Thyroid gland (tissue), 4 donors: ENCODE measurements at regions not wholly inside any gene's neighbourhood (a gene's known extent, or its start where the extent isn't known, plus 50 kb on each side); places are given as distances from the start of the nearest gene placed in this dataset.

Source experiments
- DNase-seq, 2 donors: peaks; one replicate each; pipeline ENCODE4 v3.0.0-alpha.2; 2019
- H3K27ac ChIP-seq, 3 donors: fragments of 200-600 bp; sonication (generic); 1 replicate in 2 of 3; 2 replicates in 1 of 3; pipeline ENCODE4 v1.5.1; 2016 to 2019; ENCODE audit warnings: mild to moderate bottlenecking in 1 of 3, moderate library complexity in 1 of 3
- H3K27me3 ChIP-seq: fragments of 200-600 bp; sonication (generic); one replicate; pipeline ENCODE4 v1.5.1; 2019
- H3K36me3 ChIP-seq, 2 donors: fragments of 200-600 bp; sonication (generic); one replicate each; pipeline ENCODE4 v1.5.1; 2016 to 2019
- H3K4me1 ChIP-seq, 2 donors: fragments of 200-600 bp; sonication (generic); one replicate each; pipeline ENCODE4 v1.5.1; 2017 to 2019
- H3K4me3 ChIP-seq, 3 donors: fragments of 200-600 bp; sonication (generic); replicated peaks in 1 of 3; 1 replicate in 2 of 3; 2 replicates in 1 of 3; pipeline ENCODE4 v1.5.1; 2016; ENCODE audit warnings: mild to moderate bottlenecking in 1 of 3
- H3K9me3 ChIP-seq: fragments of 200-600 bp; sonication (generic); one replicate; pipeline ENCODE4 v1.5.1; 2017
- POLR2A ChIP-seq, 2 donors: fragments of 450-650 bp; IDR thresholded peaks; one replicate each; pipeline ENCODE4 v1.6.1; 2017; ENCODE audit warnings: antibody characterized with exemption in 2 of 2, mild to moderate bottlenecking in 2 of 2, moderate library complexity in 1 of 2
- WGBS, 2 donors: methylation state at CpG; one replicate each; pipeline ENCODE4 v1.1.5; 2017; 5-methylcytosine and 5-hydroxymethylcytosine counted together
- intact Hi-C: fragments of 100-400 bp; cut with DNase I; formaldehyde crosslinking; loops from one replicate; pipeline ENCODE4 v1.15.1; 2023
- TF ChIP-seq, protein P1 (sequence below), 6 experiments: fragments of 200-600 bp in 3 of 6; fragments of 450-650 bp in 3 of 6; sonication (generic) in 3 of 6; IDR thresholded peaks; one replicate each; pipeline ENCODE4 v1.5.1; 2016 to 2019; ENCODE audit warnings: antibody characterized with exemption in 6 of 6, mild to moderate bottlenecking in 2 of 6, inconsistent platforms in 1 of 6, moderate library complexity in 1 of 6

DNA sequence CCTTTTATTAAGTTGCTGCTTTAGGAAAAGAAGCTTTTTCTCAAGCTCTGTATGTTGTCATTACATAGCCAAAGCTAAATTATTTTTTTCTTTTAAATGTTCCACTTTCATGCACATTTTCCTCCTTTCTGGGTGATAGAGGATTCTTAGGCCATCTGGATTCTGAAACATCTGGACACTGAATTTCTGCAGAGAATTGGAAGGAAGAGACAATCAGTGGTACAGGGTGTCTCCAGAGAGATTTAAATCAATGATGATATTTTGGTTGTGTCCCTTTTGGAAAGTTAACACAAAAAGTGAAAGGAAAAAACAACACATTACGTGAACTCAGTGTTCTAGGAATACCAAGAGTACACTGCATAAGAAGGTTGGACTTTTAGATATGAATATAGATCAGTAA is 211.4 kb upstream of the PKN2 start:
- no peak for DNase-seq
- TF ChIP-seq, protein P1, sequence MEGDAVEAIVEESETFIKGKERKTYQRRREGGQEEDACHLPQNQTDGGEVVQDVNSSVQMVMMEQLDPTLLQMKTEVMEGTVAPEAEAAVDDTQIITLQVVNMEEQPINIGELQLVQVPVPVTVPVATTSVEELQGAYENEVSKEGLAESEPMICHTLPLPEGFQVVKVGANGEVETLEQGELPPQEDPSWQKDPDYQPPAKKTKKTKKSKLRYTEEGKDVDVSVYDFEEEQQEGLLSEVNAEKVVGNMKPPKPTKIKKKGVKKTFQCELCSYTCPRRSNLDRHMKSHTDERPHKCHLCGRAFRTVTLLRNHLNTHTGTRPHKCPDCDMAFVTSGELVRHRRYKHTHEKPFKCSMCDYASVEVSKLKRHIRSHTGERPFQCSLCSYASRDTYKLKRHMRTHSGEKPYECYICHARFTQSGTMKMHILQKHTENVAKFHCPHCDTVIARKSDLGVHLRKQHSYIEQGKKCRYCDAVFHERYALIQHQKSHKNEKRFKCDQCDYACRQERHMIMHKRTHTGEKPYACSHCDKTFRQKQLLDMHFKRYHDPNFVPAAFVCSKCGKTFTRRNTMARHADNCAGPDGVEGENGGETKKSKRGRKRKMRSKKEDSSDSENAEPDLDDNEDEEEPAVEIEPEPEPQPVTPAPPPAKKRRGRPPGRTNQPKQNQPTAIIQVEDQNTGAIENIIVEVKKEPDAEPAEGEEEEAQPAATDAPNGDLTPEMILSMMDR (IDR thresholded peaks at IDR 0.05): no peak
- no peak for TF ChIP-seq POLR2A (IDR thresholded peaks at IDR 0.05)
- WGBS, 2 donors: 86 to 90% methylated on average over 1 of the region's 1 CpG

DNA sequence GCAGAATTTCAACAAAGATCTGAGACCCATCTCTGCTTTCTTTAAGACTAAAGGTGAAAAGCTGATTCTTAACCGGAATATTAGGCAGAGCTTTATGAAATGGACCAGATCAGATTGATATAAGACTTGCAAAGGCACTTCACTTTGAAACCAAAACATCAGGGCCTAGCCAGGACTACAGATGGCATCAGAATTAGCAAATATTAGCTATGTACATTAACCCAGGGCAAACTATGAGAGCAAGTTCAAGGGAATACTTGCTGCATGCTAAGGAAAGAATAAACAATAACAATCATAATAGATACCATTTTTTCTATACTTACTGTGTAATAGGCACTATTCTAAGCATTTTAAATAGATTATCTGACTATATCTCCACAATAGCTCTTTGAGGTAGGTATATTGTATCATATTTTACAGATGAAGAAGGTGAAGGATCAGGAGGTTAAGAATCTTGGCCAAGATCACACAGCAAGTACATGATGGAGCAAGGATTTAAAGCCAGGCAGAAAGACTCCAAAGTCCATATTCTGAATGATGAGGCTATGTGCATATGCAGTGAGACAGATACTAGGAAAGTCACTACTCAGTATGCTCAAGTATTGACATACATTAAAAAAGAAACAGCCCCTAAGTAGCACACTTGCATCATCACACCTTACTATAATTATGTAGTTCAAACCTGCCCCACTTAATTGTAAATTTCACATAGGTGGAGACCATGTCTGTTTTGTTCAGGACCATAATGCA is 209.3 kb upstream of the PKN2 start:
- Histone ChIP-seq H3K4me1 (no peaks in the 10 kb centered on the region), H3K9me3 (no peaks in the 10 kb centered on the region), H3K36me3 (no peaks in the 10 kb centered on the region), H3K27ac (no peak overlapping the region), H3K4me3 (no peak overlapping the region), H3K27me3 (no peaks in the 10 kb centered on the region)
- intact Hi-C loops: no loop called here
- DNase-seq: no peak
- no peak for TF ChIP-seq POLR2A (IDR thresholded peaks at IDR 0.05)
- 89 to 93% methylated on average over 1 of the region's 1 CpG for WGBS, 2 donors

More for the DNA sequence above, 211.4 kb upstream of the PKN2 start:
- no peaks in the 10 kb centered on the region for H3K36me3 ChIP-seq
- no peaks in the 10 kb centered on the region for H3K27me3 ChIP-seq
- no peak overlapping the region for H3K4me3 ChIP-seq
- no peak overlapping the region for H3K27ac ChIP-seq
- H3K4me1 ChIP-seq: no peaks in the 10 kb centered on the region
- intact Hi-C loops: no loop called here
- no peaks in the 10 kb centered on the region for H3K9me3 ChIP-seq

DNA sequence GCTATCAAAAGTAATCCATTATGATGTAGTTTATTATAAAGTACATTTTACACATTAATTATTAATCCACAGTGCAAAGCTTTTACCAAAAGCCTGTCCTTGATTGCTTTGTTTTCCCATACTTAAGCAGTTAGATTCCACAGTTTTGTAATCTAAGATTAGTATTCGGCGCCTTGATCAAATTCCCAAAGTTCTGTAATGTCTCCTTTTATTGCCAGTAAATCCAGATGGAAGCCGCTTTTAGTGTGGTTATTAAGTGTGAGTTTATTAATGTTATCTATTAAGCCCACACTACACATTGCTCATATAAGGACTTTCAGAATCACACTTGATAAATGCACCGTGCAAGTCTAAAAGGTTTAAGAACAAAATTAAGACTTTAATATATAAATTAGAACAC is 199.2 kb upstream of the PKN2 start:
- no peak for TF ChIP-seq POLR2A (IDR thresholded peaks at IDR 0.05)
- TF ChIP-seq, protein P1 (IDR thresholded peaks at IDR 0.05): no peak
- Histone ChIP-seq H3K36me3 (no peaks in the 10 kb centered on the region), H3K27me3 (no peaks in the 10 kb centered on the region), H3K4me1 (no peaks in the 10 kb centered on the region), H3K9me3 (no peaks in the 10 kb centered on the region), H3K4me3 (no peak overlapping the region), H3K27ac (no peak overlapping the region)
- 92 to 94% methylated on average over 4 of the region's 4 CpGs for WGBS, 2 donors
- DNase-seq: no peak
- intact Hi-C loops: no loop called here

DNA sequence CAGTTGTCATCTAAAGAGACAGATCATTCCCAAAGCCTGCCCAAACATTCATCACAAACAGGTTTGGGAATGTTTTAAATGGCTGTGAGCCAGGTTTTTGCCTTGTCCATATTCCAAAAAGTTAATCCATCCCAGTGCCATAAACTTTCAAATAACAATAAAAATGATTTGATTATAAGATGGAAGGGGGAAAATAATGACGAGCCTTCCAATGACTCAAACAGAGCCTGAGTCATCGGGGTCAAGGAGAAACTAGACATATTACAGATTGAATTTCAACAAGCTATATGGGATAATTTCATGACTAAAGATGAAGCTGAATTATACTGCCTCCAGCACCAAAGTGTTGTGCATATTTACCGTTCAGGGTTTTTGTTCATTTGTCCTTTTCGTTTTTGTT is 195.8 kb upstream of the PKN2 start:
- Histone ChIP-seq H3K36me3 (no peaks in the 10 kb centered on the region), H3K4me1 (no peaks in the 10 kb centered on the region), H3K27me3 (no peaks in the 10 kb centered on the region), H3K4me3 (no peak overlapping the region), H3K9me3 (no peaks in the 10 kb centered on the region), H3K27ac (no peak overlapping the region)
- WGBS, 2 donors: 83% methylated on average over 4 of the region's 4 CpGs
- no peak for DNase-seq
- intact Hi-C loops: no loop called here
- TF ChIP-seq, protein P1 (IDR thresholded peaks at IDR 0.05): no peak
- TF ChIP-seq POLR2A (IDR thresholded peaks at IDR 0.05): no peak

DNA sequence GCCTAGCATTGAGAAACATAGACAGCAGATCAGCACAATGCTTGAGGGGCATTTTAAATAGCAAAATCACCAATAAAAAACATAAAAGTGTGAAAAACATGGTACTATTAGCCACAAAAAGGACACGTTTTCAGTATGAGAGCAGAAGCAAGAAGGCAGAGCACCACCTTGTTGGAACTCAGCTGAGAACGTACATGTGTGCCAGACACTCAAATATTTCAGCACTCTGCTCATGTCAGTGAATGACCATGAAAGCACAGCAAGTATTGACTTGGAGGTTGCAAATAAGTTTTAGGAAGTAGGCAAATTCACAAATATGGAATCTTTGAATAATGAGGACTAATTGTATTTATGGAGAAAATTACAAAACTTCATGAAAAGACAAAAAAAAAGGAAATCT is 193.4 kb upstream of the PKN2 start:
- no peaks in the 10 kb centered on the region for H3K36me3 ChIP-seq
- H3K4me1 ChIP-seq: no peaks in the 10 kb centered on the region
- H3K27me3 ChIP-seq: no peaks in the 10 kb centered on the region
- intact Hi-C loops: no loop called here
- 67 to 69% methylated on average over 2 of the region's 2 CpGs for WGBS, 2 donors
- no peak overlapping the region for H3K4me3 ChIP-seq
- TF ChIP-seq POLR2A (IDR thresholded peaks at IDR 0.05): no peak
- TF ChIP-seq, protein P1 (IDR thresholded peaks at IDR 0.05): no peak
- no peaks in the 10 kb centered on the region for H3K9me3 ChIP-seq
- no peak for DNase-seq
- H3K27ac ChIP-seq: no peak overlapping the region
